HepG2 (cell line): ENCODE measurements at regions not wholly inside any gene's neighbourhood (a gene's known extent, or its start where the extent isn't known, plus 50 kb on each side); places are given as distances from the start of the nearest gene placed in this dataset.

ENCODE experiments used
- AGO2 ChIP-seq: fragments of 200-400 bp; formaldehyde crosslinking; optimal IDR thresholded peaks from 2 replicates; pipeline ENCODE3; 2017; ENCODE audit warnings: mild to moderate bottlenecking, low read depth, low read length, moderate library complexity
- ARID5B ChIP-seq: IDR thresholded peaks from 2 replicates; pipeline ENCODE4 v1.4.0; 2020; ENCODE audit warnings: mild to moderate bottlenecking, missing genetic modification reagents
- CC2D1A ChIP-seq: sonication (generic); formaldehyde crosslinking; IDR thresholded peaks from 2 replicates; pipeline ENCODE4 v1.8.1; 2023; ENCODE audit warnings: mild to moderate bottlenecking, missing genetic modification reagents
- ERF ChIP-seq: IDR thresholded peaks from 2 replicates; pipeline ENCODE4 v1.6.1; 2018; ENCODE audit warnings: missing biosample characterization, missing genetic modification reagents
- GABPB1 ChIP-seq: IDR thresholded peaks from 2 replicates; pipeline ENCODE4 v1.6.1; 2016; ENCODE audit warnings: mild to moderate bottlenecking, missing genetic modification reagents, moderate library complexity, missing compliant biosample characterization
- LCORL ChIP-seq, 2 experiments: fragments of 450-650 bp in 1 of 2; sonication (generic) in 1 of 2; formaldehyde crosslinking in 1 of 2; IDR thresholded peaks; 2 replicates each; pipeline versions ENCODE4 v1.5.0 to v1.6.1; 2017 to 2020; ENCODE audit warnings: antibody characterized with exemption in 1 of 2, missing genetic modification reagents in 1 of 2
- MEIS1 ChIP-seq: sonication (generic); formaldehyde crosslinking; IDR thresholded peaks from 2 replicates; pipeline ENCODE4 v1.9.0; 2021; ENCODE audit warnings: mild to moderate bottlenecking, missing genetic modification reagents, moderate library complexity, borderline replicate concordance
- SUZ12 ChIP-seq: fragments of 150-350 bp; IDR thresholded peaks from 2 replicates; pipeline ENCODE4 v1.6.1; 2014; ENCODE audit warnings: low read depth, low read length
- ZFP62 ChIP-seq: sonication (generic); formaldehyde crosslinking; IDR thresholded peaks from 2 replicates; pipeline ENCODE4 v1.4.0; 2020; ENCODE audit warnings: missing genetic modification reagents
- ZKSCAN5 ChIP-seq: sonication (generic); formaldehyde crosslinking; IDR thresholded peaks from 2 replicates; pipeline ENCODE4 v1.5.1; 2020; ENCODE audit warnings: mild to moderate bottlenecking, missing genetic modification reagents
- ZMYM4 ChIP-seq: sonication (generic); formaldehyde crosslinking; IDR thresholded peaks from 2 replicates; pipeline ENCODE4 v1.8.1; 2023; ENCODE audit warnings: mild to moderate bottlenecking, missing genetic modification reagents
- ZNF18 ChIP-seq: sonication (generic); formaldehyde crosslinking; IDR thresholded peaks from 2 replicates; pipeline ENCODE4 v1.8.0; 2022; ENCODE audit warnings: mild to moderate bottlenecking, missing genetic modification reagents; ENCODE audit not compliant: insufficient replicate concordance
- ZNF558 ChIP-seq: sonication (generic); formaldehyde crosslinking; IDR thresholded peaks from 2 replicates; pipeline ENCODE4 v1.9.0; 2022; ENCODE audit warnings: mild to moderate bottlenecking, missing genetic modification reagents, borderline replicate concordance
- ZNF607 ChIP-seq: sonication (generic); formaldehyde crosslinking; IDR thresholded peaks from 2 replicates; pipeline ENCODE4 v1.5.1; 2020; ENCODE audit warnings: missing genetic modification reagents, mild to moderate bottlenecking, borderline replicate concordance
- ZNF619 ChIP-seq: sonication (generic); formaldehyde crosslinking; IDR thresholded peaks from 2 replicates; pipeline ENCODE4 v1.4.0; 2020; ENCODE audit warnings: mild to moderate bottlenecking, missing genetic modification reagents
- ZNF720 ChIP-seq: sonication (generic); formaldehyde crosslinking; IDR thresholded peaks from 2 replicates; pipeline ENCODE4 v1.4.0; 2020; ENCODE audit warnings: missing genetic modification reagents
- TF ChIP-seq, protein P1 (sequence below): sonication (generic); formaldehyde crosslinking; IDR thresholded peaks from 2 replicates; pipeline ENCODE4; 2020; ENCODE audit warnings: missing genetic modification reagents, mild to moderate bottlenecking, borderline replicate concordance
- TF ChIP-seq, protein P2 (sequence below): sonication (generic); formaldehyde crosslinking; conservative IDR thresholded peaks from 2 replicates; pipeline ENCODE4 v1.8.0; 2022; ENCODE audit warnings: mild to moderate bottlenecking, moderate library complexity, missing genetic modification reagents
- TF ChIP-seq, protein P3 (sequence below): sonication (generic); formaldehyde crosslinking; IDR thresholded peaks from 2 replicates; pipeline ENCODE4 v1.4.0; 2020; ENCODE audit warnings: mild to moderate bottlenecking, missing genetic modification reagents

DNA sequence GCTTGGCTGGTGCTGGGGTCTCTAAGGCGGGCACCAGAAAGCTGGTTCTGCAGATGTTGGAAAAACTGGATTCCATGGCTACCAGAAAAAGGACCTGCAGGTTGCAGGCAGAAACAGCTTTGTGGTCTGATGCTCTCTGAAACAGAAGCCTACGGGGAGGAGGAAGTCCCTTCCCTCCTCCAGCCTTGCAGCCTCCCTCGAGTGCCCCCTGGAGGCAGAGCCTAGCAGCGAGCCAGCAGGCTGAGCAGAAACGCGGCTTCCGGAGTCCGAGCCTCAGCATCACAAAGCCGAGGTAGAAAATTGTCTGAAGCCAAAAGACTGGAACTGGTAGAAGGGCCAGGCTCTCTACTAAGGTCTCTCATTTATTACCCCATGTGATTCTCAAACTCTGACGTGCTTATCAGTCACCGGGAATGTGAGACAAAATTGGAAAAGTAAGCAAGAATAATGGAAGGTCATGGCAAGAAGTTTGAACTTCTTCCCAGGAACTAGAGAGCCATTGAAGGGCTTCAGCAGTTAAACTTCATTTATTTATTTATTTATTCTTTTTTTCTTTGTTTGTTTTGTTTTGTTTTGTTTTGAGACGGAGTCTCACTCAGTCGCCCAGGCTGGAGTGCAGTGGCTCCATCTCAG, 82.2 kb upstream of the CPSF6 start (continued):
- TF ChIP-seq ZNF720 (no peak), CC2D1A (CRISPR knock-in tag) (no peak), ARID5B (CRISPR knock-in tag) (0 out of 2 replicates have a peak, but pooled peaks have one; percentile 23), GABPB1 (CRISPR knock-in tag) (peak; percentile 78), ZNF558 (no peak), ZNF18 (CRISPR knock-in tag) (no peak), ZKSCAN5 (CRISPR knock-in tag) (no peak), ERF (peak; percentile 59; the same call in 1 of the 2 replicates), ZFP62 (CRISPR knock-in tag) (no peak), LCORL (IDR thresholded peaks at IDR 0.05) (no peak), LCORL (CRISPR knock-in tag; IDR thresholded peaks at IDR 0.05) (0 out of 2 replicates have a peak, but pooled peaks have one; percentile 21), AGO2 (no peak), MEIS1 (CRISPR knock-in tag) (no peak), SUZ12 (no peak), ZMYM4 (CRISPR knock-in tag) (peak; percentile 70), ZNF607 (no peak), ZNF619 (CRISPR knock-in tag) (no peak)
- TF ChIP-seq, protein P1, sequence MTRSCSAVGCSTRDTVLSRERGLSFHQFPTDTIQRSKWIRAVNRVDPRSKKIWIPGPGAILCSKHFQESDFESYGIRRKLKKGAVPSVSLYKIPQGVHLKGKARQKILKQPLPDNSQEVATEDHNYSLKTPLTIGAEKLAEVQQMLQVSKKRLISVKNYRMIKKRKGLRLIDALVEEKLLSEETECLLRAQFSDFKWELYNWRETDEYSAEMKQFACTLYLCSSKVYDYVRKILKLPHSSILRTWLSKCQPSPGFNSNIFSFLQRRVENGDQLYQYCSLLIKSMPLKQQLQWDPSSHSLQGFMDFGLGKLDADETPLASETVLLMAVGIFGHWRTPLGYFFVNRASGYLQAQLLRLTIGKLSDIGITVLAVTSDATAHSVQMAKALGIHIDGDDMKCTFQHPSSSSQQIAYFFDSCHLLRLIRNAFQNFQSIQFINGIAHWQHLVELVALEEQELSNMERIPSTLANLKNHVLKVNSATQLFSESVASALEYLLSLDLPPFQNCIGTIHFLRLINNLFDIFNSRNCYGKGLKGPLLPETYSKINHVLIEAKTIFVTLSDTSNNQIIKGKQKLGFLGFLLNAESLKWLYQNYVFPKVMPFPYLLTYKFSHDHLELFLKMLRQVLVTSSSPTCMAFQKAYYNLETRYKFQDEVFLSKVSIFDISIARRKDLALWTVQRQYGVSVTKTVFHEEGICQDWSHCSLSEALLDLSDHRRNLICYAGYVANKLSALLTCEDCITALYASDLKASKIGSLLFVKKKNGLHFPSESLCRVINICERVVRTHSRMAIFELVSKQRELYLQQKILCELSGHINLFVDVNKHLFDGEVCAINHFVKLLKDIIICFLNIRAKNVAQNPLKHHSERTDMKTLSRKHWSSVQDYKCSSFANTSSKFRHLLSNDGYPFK (CRISPR knock-in tag) = no peak
- TF ChIP-seq, protein P2, sequence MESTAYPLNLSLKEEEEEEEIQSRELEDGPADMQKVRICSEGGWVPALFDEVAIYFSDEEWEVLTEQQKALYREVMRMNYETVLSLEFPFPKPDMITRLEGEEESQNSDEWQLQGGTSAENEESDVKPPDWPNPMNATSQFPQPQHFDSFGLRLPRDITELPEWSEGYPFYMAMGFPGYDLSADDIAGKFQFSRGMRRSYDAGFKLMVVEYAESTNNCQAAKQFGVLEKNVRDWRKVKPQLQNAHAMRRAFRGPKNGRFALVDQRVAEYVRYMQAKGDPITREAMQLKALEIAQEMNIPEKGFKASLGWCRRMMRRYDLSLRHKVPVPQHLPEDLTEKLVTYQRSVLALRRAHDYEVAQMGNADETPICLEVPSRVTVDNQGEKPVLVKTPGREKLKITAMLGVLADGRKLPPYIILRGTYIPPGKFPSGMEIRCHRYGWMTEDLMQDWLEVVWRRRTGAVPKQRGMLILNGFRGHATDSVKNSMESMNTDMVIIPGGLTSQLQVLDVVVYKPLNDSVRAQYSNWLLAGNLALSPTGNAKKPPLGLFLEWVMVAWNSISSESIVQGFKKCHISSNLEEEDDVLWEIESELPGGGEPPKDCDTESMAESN (CRISPR knock-in tag) = 0 out of 2 replicates have a peak, but pooled peaks have one; percentile 26
- TF ChIP-seq, protein P3, sequence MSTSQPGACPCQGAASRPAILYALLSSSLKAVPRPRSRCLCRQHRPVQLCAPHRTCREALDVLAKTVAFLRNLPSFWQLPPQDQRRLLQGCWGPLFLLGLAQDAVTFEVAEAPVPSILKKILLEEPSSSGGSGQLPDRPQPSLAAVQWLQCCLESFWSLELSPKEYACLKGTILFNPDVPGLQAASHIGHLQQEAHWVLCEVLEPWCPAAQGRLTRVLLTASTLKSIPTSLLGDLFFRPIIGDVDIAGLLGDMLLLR (CRISPR knock-in tag) = no peak
